ENCODE measurements at regions not wholly inside any gene's neighbourhood (a gene's known extent, or its start where the extent isn't known, plus 50 kb on each side); places are given as distances from the start of the nearest gene placed in this dataset.
"Not testable (repeated sequence)": the region's sequence is repeated elsewhere in the genome, so short reads cannot be mapped to it uniquely, and the experiment has no call there.

- in situ Hi-C loops (cut with HindIII; ENCODE audit: low pct_unique_long_range_greater_than_20kb, low sequenced_read_pairs), result no loop called here
- no peak for DNase-seq (ENCODE audit: low read depth, low spot score)
Measured at GRCh38 chr10:3570131-3570729, 214.8 kb downstream of the KLF6 start.

GRCh38 chr10:3568983-3569382 lies 216.0 kb downstream of the KLF6 start:
- in situ Hi-C loops (cut with HindIII; ENCODE audit: low pct_unique_long_range_greater_than_20kb, low sequenced_read_pairs), result no loop called here
- DNase-seq (ENCODE audit: low read depth, low spot score), result no peak

GRCh38 chr10:3568392-3568791 lies 216.6 kb downstream of the KLF6 start:
- in situ Hi-C loops (cut with HindIII; ENCODE audit: low pct_unique_long_range_greater_than_20kb, low sequenced_read_pairs), result no loop called here

GRCh38 chr10:3567291-3567963 lies 217.6 kb downstream of the KLF6 start:
- in situ Hi-C loops (cut with HindIII; ENCODE audit: low pct_unique_long_range_greater_than_20kb, low sequenced_read_pairs), result no loop called here
- no peak for DNase-seq (ENCODE audit: low read depth, low spot score)

More at GRCh38 chr10:3568392-3568791, 216.6 kb downstream of the KLF6 start:
- DNase-seq (ENCODE audit: low read depth, low spot score), result no peak

- no peak for DNase-seq (ENCODE audit: low read depth, low spot score)
- in situ Hi-C loops (cut with HindIII; ENCODE audit: low pct_unique_long_range_greater_than_20kb, low sequenced_read_pairs), result no loop called here
Measured at GRCh38 chr10:3566627-3567026, 218.4 kb downstream of the KLF6 start.

- no peak for DNase-seq (ENCODE audit: low read depth, low spot score)
- in situ Hi-C loops (cut with HindIII; ENCODE audit: low pct_unique_long_range_greater_than_20kb, low sequenced_read_pairs), result no loop called here
Measured at GRCh38 chr10:3564346-3565002, 220.5 kb downstream of the KLF6 start.

GRCh38 chr10:3563298-3563697 lies 221.7 kb downstream of the KLF6 start:
- no peak for DNase-seq (ENCODE audit: low read depth, low spot score)
- in situ Hi-C loops (cut with HindIII; ENCODE audit: low pct_unique_long_range_greater_than_20kb, low sequenced_read_pairs), result no loop called here

GRCh38 chr10:3560628-3561027 lies 224.4 kb downstream of the KLF6 start:
- DNase-seq (ENCODE audit: low read depth, low spot score); in situ Hi-C loops (cut with HindIII; ENCODE audit: low pct_unique_long_range_greater_than_20kb, low sequenced_read_pairs): not testable (repeated sequence)

GRCh38 chr10:3559527-3559926 lies 225.5 kb downstream of the KLF6 start:
- in situ Hi-C loops (cut with HindIII; ENCODE audit: low pct_unique_long_range_greater_than_20kb, low sequenced_read_pairs), result no loop called here
- DNase-seq (ENCODE audit: low read depth, low spot score), result no peak

GRCh38 chr10:3559011-3559410 lies 226.0 kb downstream of the KLF6 start:
- in situ Hi-C loops (cut with HindIII; ENCODE audit: low pct_unique_long_range_greater_than_20kb, low sequenced_read_pairs), result no loop called here
- no peak for DNase-seq (ENCODE audit: low read depth, low spot score)

- in situ Hi-C loops (cut with HindIII; ENCODE audit: low pct_unique_long_range_greater_than_20kb, low sequenced_read_pairs); DNase-seq (ENCODE audit: low read depth, low spot score): not testable (repeated sequence)
Measured at GRCh38 chr10:3556191-3557017, 228.6 kb downstream of the KLF6 start.

- DNase-seq (ENCODE audit: low read depth, low spot score), result no peak
- in situ Hi-C loops (cut with HindIII; ENCODE audit: low pct_unique_long_range_greater_than_20kb, low sequenced_read_pairs), result no loop called here
Measured at GRCh38 chr10:3554121-3554522, 230.9 kb downstream of the KLF6 start.

GRCh38 chr10:3552281-3552680 lies 232.7 kb downstream of the KLF6 start:
- DNase-seq (ENCODE audit: low read depth, low spot score), result no peak
- in situ Hi-C loops (cut with HindIII; ENCODE audit: low pct_unique_long_range_greater_than_20kb, low sequenced_read_pairs), result no loop called here

GRCh38 chr10:3551761-3552160 lies 233.2 kb downstream of the KLF6 start:
- no peak for DNase-seq (ENCODE audit: low read depth, low spot score)
- in situ Hi-C loops (cut with HindIII; ENCODE audit: low pct_unique_long_range_greater_than_20kb, low sequenced_read_pairs), result no loop called here

- DNase-seq (ENCODE audit: low read depth, low spot score), result no peak
- in situ Hi-C loops (cut with HindIII; ENCODE audit: low pct_unique_long_range_greater_than_20kb, low sequenced_read_pairs), result no loop called here
Measured at GRCh38 chr10:3549118-3549517, 235.9 kb downstream of the KLF6 start.

- DNase-seq (ENCODE audit: low read depth, low spot score), result no peak
- in situ Hi-C loops (cut with HindIII; ENCODE audit: low pct_unique_long_range_greater_than_20kb, low sequenced_read_pairs), result no loop called here
Measured at GRCh38 chr10:3548702-3549101, 236.3 kb downstream of the KLF6 start.

GRCh38 chr10:3548076-3548475 lies 236.9 kb downstream of the KLF6 start:
- no peak for DNase-seq (ENCODE audit: low read depth, low spot score)
- in situ Hi-C loops (cut with HindIII; ENCODE audit: low pct_unique_long_range_greater_than_20kb, low sequenced_read_pairs), result no loop called here

- in situ Hi-C loops (cut with HindIII; ENCODE audit: low pct_unique_long_range_greater_than_20kb, low sequenced_read_pairs), result no loop called here
- DNase-seq (ENCODE audit: low read depth, low spot score), result no peak
Measured at GRCh38 chr10:3544561-3544960, 240.4 kb downstream of the KLF6 start.
